Calu3 (cell line): ENCODE measurements at regions not wholly inside any gene's neighbourhood (a gene's known extent, or its start where the extent isn't known, plus 50 kb on each side); places are given as distances from the start of the nearest gene placed in this dataset.
"Not testable (repeated sequence)": the region's sequence is repeated elsewhere in the genome, so short reads cannot be mapped to it uniquely, and the experiment has no call there.

Experiments
- BruUV-seq: library from RNA; stranded (reverse); fragments of 400-500 nt; replicated peaks from 2 replicates; lab custom pipeline; 2021; lab: Mats Ljungman, UMichigan
- CTCF ChIA-PET: fragments of 300-600 bp; sonication (Branson Sonifier 250); formaldehyde crosslinking; loops from one replicate; lab custom pipeline; 2022; ENCODE audit warnings: antibody characterized with exemption; lab: Charles Lee
- DNase-seq: peaks from one replicate; pipeline ENCODE4 v3.0.0; 2022
- H3K27ac Mint-ChIP-seq: one replicate; pipeline ENCODE4 v1.8.0; 2022; ENCODE audit warnings: mixed read lengths; ENCODE audit not compliant: unreplicated experiment
- H3K27me3 Mint-ChIP-seq: one replicate; pipeline ENCODE4 v1.8.0; 2022; ENCODE audit warnings: mixed read lengths; ENCODE audit not compliant: unreplicated experiment
- H3K36me3 Mint-ChIP-seq: one replicate; pipeline ENCODE4 v1.8.0; 2022; ENCODE audit warnings: mild to moderate bottlenecking, moderate library complexity, mixed read lengths; ENCODE audit not compliant: insufficient read depth, unreplicated experiment
- H3K4me1 Mint-ChIP-seq: one replicate; pipeline ENCODE4 v1.8.0; 2022; ENCODE audit warnings: mild to moderate bottlenecking, low read depth, mixed read lengths; ENCODE audit not compliant: unreplicated experiment
- H3K4me3 Mint-ChIP-seq: one replicate; pipeline ENCODE4 v1.8.0; 2022; ENCODE audit warnings: mild to moderate bottlenecking, low read depth, moderate library complexity, mixed read lengths; ENCODE audit not compliant: unreplicated experiment
- H3K9me3 Mint-ChIP-seq: one replicate; pipeline ENCODE4 v1.8.0; 2022; ENCODE audit warnings: low read depth, mixed read lengths; ENCODE audit not compliant: unreplicated experiment
- intact Hi-C: fragments of 100-400 bp; cut with micrococcal nuclease; formaldehyde crosslinking; loops from one replicate; pipeline ENCODE4 v1.10.0; 2022; ENCODE audit not compliant: unreplicated experiment
- TF ChIP-seq, protein P1 (sequence below): fragments of 200-600 bp; IDR thresholded peaks from one replicate; pipeline ENCODE4 v1.8.0; 2022; ENCODE audit warnings: antibody characterized with exemption; ENCODE audit not compliant: unreplicated experiment

DNA sequence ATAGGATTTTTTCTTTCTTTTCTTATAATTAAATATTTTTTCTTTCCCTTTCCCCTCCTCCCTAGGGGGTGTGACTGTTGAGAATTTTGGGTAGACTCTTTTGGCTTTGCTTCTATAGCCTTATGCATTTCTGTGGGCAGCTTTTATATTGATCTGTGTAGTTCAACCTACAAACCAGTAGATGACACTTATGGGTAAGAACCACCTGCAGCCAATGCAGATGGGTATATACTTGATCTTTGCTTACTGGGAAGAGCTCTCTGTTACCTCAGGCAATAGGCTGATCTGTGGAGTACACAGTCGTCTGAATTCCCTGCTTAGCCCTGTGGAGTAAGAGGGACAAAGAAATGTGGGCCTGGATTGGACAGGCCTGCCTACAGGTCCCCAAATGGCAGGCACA is 102.7 kb upstream of the STARD4 start:
- H3K4me3 Mint-ChIP-seq: no peak overlapping the region
- TF ChIP-seq, protein P1, sequence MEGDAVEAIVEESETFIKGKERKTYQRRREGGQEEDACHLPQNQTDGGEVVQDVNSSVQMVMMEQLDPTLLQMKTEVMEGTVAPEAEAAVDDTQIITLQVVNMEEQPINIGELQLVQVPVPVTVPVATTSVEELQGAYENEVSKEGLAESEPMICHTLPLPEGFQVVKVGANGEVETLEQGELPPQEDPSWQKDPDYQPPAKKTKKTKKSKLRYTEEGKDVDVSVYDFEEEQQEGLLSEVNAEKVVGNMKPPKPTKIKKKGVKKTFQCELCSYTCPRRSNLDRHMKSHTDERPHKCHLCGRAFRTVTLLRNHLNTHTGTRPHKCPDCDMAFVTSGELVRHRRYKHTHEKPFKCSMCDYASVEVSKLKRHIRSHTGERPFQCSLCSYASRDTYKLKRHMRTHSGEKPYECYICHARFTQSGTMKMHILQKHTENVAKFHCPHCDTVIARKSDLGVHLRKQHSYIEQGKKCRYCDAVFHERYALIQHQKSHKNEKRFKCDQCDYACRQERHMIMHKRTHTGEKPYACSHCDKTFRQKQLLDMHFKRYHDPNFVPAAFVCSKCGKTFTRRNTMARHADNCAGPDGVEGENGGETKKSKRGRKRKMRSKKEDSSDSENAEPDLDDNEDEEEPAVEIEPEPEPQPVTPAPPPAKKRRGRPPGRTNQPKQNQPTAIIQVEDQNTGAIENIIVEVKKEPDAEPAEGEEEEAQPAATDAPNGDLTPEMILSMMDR: no peak
- DNase-seq: no peak
- no peaks in the 10 kb centered on the region for H3K4me1 Mint-ChIP-seq
- CTCF ChIA-PET: no interaction called here
- intact Hi-C loops: loop anchor here (5.0 kb wide), 1 partner anchor 532 kb away; no protein-coding TSS in a partner anchor
- no peaks in the 10 kb centered on the region for H3K36me3 Mint-ChIP-seq
- BruUV-seq: no TSS peak
- H3K27ac Mint-ChIP-seq: no peak overlapping the region
- no peaks in the 10 kb centered on the region for H3K27me3 Mint-ChIP-seq
- H3K9me3 Mint-ChIP-seq: peaks cover 6% of the 10 kb centered on the region

DNA sequence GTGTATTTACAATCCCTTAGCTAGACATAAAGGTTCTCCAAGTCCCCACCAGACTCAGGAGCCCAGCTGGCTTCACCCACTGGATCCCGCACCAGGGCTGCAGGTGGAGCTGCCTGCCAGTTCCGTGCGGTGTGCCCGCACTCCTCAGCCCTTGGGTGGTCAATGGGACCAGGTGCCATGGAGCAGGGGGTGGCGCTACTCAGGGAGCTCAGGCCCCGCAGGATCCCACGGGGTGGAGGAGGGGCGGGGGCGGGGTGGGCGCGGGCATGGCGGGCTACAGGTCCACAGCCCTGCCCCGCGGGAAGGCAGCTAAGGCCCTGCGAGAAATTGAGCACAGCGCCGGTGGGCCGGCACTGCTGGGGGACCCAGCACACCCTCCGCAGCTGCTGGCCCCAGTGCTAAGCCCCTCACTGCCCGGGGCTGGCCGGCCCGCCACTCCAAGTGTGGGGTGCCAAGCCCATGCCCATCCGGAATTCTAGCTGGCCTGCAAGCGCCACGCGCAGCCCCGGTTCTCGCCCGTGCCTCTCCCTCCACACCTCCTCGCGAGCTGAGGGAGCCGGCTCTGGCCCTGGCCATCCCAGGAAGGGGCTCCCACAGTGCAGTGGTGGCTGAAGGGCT is 99.8 kb upstream of the STARD4 start:
- H3K27ac Mint-ChIP-seq, DNase-seq, intact Hi-C loops, H3K4me1 Mint-ChIP-seq, H3K9me3 Mint-ChIP-seq, H3K27me3 Mint-ChIP-seq, H3K36me3 Mint-ChIP-seq, BruUV-seq, H3K4me3 Mint-ChIP-seq: not testable (repeated sequence)
- CTCF ChIA-PET: interaction anchor here (0.6 kb wide), 1 partner anchor 439 kb away, joined by 3 read pairs; no protein-coding TSS in a partner anchor

DNA sequence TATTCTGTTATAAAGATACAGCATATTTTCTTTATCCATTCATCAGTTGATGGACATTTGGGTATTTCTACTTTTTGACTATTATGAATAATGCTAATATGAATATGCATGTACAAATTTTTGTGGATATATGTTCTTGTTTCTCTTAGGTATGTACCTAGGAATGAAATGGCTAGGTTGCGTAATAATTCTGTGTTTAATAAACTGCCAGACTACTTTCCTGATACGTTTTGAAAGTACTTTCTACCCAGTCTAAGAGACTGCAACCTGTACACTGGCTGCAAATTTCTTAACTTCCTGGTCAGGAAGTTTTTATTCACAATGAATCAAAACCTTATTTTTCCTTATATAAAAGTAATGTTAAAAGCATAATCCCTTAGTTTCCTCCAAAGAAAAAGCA is 93.9 kb upstream of the STARD4 start:
- Mint-ChIP-seq H3K27ac (no peak overlapping the region), H3K4me1 (no peaks in the 10 kb centered on the region), H3K36me3 (no peaks in the 10 kb centered on the region), H3K9me3 (peaks cover 4% of the 10 kb centered on the region), H3K27me3 (no peaks in the 10 kb centered on the region), H3K4me3 (no peak overlapping the region)
- intact Hi-C loops: no loop called here
- BruUV-seq: no TSS peak
- TF ChIP-seq, protein P1: no peak
- DNase-seq: no peak
- CTCF ChIA-PET: interaction anchor here (0.7 kb wide), 1 partner anchor 416 kb away, joined by 3 read pairs; no protein-coding TSS in a partner anchor

DNA sequence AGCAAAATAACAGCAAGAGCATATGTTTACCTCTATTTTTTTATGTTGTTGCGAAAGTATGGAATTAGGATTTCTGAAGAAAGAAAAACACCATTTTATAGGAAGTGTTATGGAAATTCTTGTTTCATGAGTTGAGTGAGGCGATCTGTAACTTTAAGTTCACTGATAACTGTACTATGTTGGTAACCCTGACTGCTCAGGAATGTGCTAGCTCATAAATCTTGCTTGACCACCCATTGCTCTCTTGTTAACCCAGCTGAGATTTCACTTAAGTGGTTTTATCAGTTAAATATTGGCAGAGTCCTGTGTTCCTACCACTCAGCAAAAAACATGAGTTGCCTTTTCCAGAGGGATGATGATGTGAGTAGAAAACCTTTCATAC is 91.1 kb upstream of the STARD4 start:
- no peaks in the 10 kb centered on the region for H3K27me3 Mint-ChIP-seq
- TF ChIP-seq, protein P1: no peak
- H3K9me3 Mint-ChIP-seq: no peaks in the 10 kb centered on the region
- no peaks in the 10 kb centered on the region for H3K4me1 Mint-ChIP-seq
- DNase-seq: no peak
- no peak overlapping the region for H3K27ac Mint-ChIP-seq
- intact Hi-C loops: no loop called here
- no peaks in the 10 kb centered on the region for H3K36me3 Mint-ChIP-seq
- CTCF ChIA-PET: no interaction called here
- H3K4me3 Mint-ChIP-seq: no peak overlapping the region
- BruUV-seq: no TSS peak

DNA sequence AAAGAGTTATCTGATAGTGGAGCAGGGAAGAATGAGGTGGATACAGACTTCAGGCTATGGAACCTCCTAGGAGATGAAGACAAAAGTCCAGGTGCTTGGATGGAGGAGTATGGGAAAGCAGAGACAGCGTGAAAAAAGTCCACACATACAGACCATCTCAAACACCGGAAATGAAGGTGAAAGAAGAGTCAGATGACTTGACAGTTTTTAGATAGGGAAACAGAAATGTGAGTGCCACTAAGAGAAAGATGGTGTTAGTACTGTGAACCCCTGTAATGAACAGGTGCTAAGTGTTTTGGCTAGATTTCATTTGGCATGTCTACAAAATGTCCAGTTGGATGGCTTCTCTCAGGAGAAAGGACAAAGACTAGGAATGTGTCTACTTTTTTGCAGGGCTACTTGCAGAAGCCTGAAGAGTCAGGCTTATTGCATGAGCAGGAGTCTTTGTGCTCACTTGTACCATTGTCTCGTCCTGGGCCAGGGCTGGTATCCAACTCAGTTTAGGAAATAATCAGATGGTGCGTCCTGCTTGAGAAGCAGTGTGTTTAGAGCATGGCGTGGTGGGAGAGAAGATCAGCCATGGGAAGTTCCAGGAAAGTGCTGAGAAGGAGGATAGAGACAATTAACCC is 90.6 kb upstream of the STARD4 start:
- H3K4me1 Mint-ChIP-seq: no peaks in the 10 kb centered on the region
- TF ChIP-seq, protein P1: no peak
- intact Hi-C loops: no loop called here
- CTCF ChIA-PET: no interaction called here
- no peak for DNase-seq
- no peaks in the 10 kb centered on the region for H3K27me3 Mint-ChIP-seq
- no peak overlapping the region for H3K4me3 Mint-ChIP-seq
- H3K27ac Mint-ChIP-seq: no peak overlapping the region
- no peaks in the 10 kb centered on the region for H3K36me3 Mint-ChIP-seq
- BruUV-seq: no TSS peak
- no peaks in the 10 kb centered on the region for H3K9me3 Mint-ChIP-seq
